GM19468 (cell line): ENCODE measurements at regions not wholly inside any gene's neighbourhood (a gene's known extent, or its start where the extent isn't known, plus 50 kb on each side); places are given as distances from the start of the nearest gene placed in this dataset.

Experiments used
- ATAC-seq: cut with Tn5 transposase; IDR thresholded peaks from one replicate; pipeline ENCODE4 v1.9.1; 2021; ENCODE audit warnings: mild to moderate bottlenecking, moderate library complexity, moderate number of reproducible peaks; ENCODE audit not compliant: unreplicated experiment; ENCODE audit errors: extremely low read depth

- ATAC-seq: no peak
These were observed 111.9 kb upstream of the AGTR1 start for GRCh38 chr3:148585671-148586379.

- no peak for ATAC-seq
These were observed 109.4 kb upstream of the AGTR1 start for GRCh38 chr3:148588291-148588690.

- ATAC-seq: no peak
These were observed 106.2 kb upstream of the AGTR1 start for GRCh38 chr3:148591525-148591924.

- no peak for ATAC-seq
These were observed 99.1 kb upstream of the AGTR1 start for GRCh38 chr3:148598619-148599018.

GRCh38 chr3:148599481-148599880 lies 98.2 kb upstream of the AGTR1 start:
- ATAC-seq: no peak

- ATAC-seq: no peak
These were observed 97.3 kb upstream of the AGTR1 start for GRCh38 chr3:148600440-148600839.

- ATAC-seq: no peak
These were observed 96.6 kb upstream of the AGTR1 start for GRCh38 chr3:148600902-148601765.

GRCh38 chr3:148601766-148602685 lies 95.7 kb upstream of the AGTR1 start:
- ATAC-seq: no peak

- ATAC-seq: no peak
These were observed 93.2 kb upstream of the AGTR1 start for GRCh38 chr3:148604270-148605085.

- no peak for ATAC-seq
These were observed 92.2 kb upstream of the AGTR1 start for GRCh38 chr3:148605521-148605920.

- no peak for ATAC-seq
These were observed 90.7 kb upstream of the AGTR1 start for GRCh38 chr3:148606979-148607378.

GRCh38 chr3:148607491-148607890 lies 90.2 kb upstream of the AGTR1 start:
- no peak for ATAC-seq

- ATAC-seq: no peak
These were observed 85.4 kb upstream of the AGTR1 start for GRCh38 chr3:148612278-148612677.

GRCh38 chr3:148615382-148615781 lies 82.3 kb upstream of the AGTR1 start:
- no peak for ATAC-seq

GRCh38 chr3:148625095-148625736 lies 72.5 kb upstream of the AGTR1 start:
- no peak for ATAC-seq

GRCh38 chr3:148625991-148626390 lies 71.7 kb upstream of the AGTR1 start:
- ATAC-seq: no peak

GRCh38 chr3:148629006-148629405 lies 68.7 kb upstream of the AGTR1 start:
- no peak for ATAC-seq

- no peak for ATAC-seq
These were observed 66.4 kb upstream of the AGTR1 start for GRCh38 chr3:148631124-148631903.
